Stomach smooth muscle (tissue), 2 donors: ENCODE measurements at regions not wholly inside any gene's neighbourhood (a gene's known extent, or its start where the extent isn't known, plus 50 kb on each side); places are given as distances from the start of the nearest gene placed in this dataset.
A peak's percentile ranks its signal among the peaks of the same experiment; 100 is the strongest.

Experiments used
- H3K27ac ChIP-seq: one replicate; pipeline ENCODE4 v1.7.0; 2013; ENCODE audit warnings: mild to moderate bottlenecking, low read length, inconsistent platforms
- H3K27me3 ChIP-seq, 2 donors: one replicate each; pipeline ENCODE4 v1.7.0; 2013; ENCODE audit warnings: low read length in 2 of 2; ENCODE audit not compliant: insufficient read depth in 2 of 2, control insufficient read depth in 1 of 2
- H3K36me3 ChIP-seq, 2 donors: one replicate each; pipeline ENCODE4 v1.7.0; 2013; ENCODE audit warnings: low read length in 2 of 2; ENCODE audit not compliant: control insufficient read depth in 2 of 2, insufficient read depth in 2 of 2
- H3K4me1 ChIP-seq: one replicate; pipeline ENCODE4 v1.7.0; 2013; ENCODE audit warnings: low read length; ENCODE audit not compliant: control insufficient read depth, insufficient read depth
- H3K4me3 ChIP-seq, 2 donors: one replicate each; pipeline ENCODE4 v1.7.0; 2013; ENCODE audit warnings: low read length in 2 of 2
- H3K9ac ChIP-seq, 2 donors: one replicate each; pipeline ENCODE4 v1.7.0; 2013; ENCODE audit warnings: low read length in 2 of 2, mild to moderate bottlenecking in 1 of 2
- H3K9me3 ChIP-seq, 2 donors: one replicate each; pipeline ENCODE4 v1.7.0; 2013; ENCODE audit warnings: low read length in 2 of 2; ENCODE audit not compliant: control insufficient read depth in 2 of 2
- donor health status: healthy.
- donor health status: Pancreatic carcinoma.

DNA sequence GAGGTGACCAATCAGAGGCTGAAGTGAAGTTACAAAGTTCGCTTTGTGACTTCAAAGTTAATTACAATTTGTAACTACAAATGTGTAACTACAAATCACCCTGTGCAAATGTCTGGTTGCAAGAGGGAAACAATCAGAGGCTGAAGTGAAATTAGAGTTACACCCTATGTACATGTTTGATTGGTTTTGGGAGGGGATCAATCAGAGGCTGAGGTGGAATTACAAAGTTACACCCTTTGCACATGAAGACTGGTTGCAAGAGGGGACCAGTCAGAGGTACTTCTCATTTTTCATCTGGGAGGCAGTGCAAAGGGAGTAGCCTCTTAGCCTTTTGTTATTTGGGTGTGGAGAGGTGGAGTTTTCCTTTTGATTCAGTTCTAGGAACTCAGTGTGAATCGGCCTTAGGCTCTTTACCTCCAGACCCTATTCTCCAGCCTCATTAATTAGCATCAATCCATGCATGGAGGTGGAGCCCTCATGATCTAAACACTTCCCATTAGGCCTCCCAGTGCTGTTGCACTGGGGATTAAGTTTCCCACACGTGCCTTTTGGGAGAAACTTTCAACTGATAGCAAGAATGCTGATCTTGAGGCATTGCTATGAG is 291.3 kb upstream of the MTNR1B start:
- Histone ChIP-seq H3K9ac (no peak overlapping the region), H3K36me3 (no peaks in the 10 kb centered on the region), H3K4me3 (no peak overlapping the region), H3K27me3 (no peaks in the 10 kb centered on the region), H3K9me3 (no peaks in the 10 kb centered on the region), H3K27ac (no peak overlapping the region), H3K4me1 (no peaks in the 10 kb centered on the region)

DNA sequence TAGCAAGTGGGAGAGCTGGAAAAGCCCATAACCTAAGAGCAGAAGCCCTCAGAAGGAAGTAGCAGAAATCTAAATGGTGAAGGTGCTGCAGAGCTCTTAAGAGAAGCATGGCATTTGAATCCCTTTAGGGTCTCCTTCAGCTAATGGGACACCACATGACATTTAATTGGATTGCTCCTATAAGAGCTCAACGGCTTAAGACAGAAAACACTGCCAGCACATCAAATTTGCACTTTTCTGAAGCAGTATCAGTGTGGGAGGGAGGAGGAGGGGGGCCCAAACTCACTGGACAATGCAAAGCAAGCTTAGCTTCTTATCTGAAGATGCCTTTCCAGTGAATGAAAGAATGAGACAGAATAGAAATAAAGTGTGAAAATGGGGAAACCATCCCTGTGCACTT is 287.9 kb upstream of the MTNR1B start:
- H3K27ac ChIP-seq, result no peak overlapping the region
- H3K4me3 ChIP-seq, result no peak overlapping the region
- no peaks in the 10 kb centered on the region for H3K27me3 ChIP-seq
- no peaks in the 10 kb centered on the region for H3K36me3 ChIP-seq
- H3K9me3 ChIP-seq, result no peaks in the 10 kb centered on the region
- no peak overlapping the region for H3K9ac ChIP-seq
- H3K4me1 ChIP-seq, result no peaks in the 10 kb centered on the region

DNA sequence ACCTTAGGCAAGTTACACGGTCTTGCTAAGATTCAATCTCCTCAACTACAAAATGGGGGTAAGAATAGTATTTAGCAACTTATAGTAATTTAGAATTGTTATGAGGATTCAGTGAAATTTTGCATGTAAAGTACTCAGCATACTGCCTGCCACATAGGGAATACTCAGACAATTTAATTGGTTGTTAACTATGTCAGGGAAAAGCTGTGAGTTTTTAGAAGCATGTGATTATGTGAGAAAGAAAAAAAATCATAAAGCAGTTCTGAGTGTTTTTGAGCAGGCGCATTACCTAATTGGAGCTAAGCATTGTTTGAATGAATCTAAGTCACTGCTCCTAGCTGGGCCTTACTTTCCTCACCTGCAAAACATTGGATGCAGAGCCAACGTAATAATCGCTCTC is 287.3 kb upstream of the MTNR1B start:
- H3K27me3 ChIP-seq, result no peaks in the 10 kb centered on the region

DNA sequence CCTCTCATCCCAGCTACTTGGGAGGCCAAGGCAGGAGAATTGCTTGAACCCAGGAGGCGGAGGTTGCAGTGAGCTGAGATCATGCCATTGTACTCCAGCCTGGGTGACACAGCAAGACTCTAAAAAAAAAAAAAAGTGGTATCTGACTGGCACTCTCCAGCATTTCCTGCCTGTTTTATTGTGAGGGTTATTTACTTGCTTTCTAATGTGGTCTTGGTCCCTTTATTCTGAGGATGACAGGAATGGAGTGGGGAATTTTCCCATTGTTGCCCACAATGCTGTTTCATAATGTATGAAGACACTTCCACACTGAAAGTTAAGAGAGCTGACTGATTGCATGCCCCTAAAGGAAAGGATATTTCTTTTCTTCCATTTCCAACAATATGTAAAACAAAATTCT is 286.5 kb upstream of the MTNR1B start:
- no peaks in the 10 kb centered on the region for H3K4me1 ChIP-seq
- no peak overlapping the region for H3K9ac ChIP-seq
- no peak overlapping the region for H3K4me3 ChIP-seq
- no peaks in the 10 kb centered on the region for H3K27me3 ChIP-seq
- no peak overlapping the region for H3K27ac ChIP-seq
- H3K9me3 ChIP-seq, result no peaks in the 10 kb centered on the region
- no peaks in the 10 kb centered on the region for H3K36me3 ChIP-seq

More for the DNA sequence above, 287.3 kb upstream of the MTNR1B start:
- Histone ChIP-seq H3K4me1 (no peaks in the 10 kb centered on the region), H3K9ac (no peak overlapping the region), H3K4me3 (no peak overlapping the region), H3K27ac (no peak overlapping the region), H3K36me3 (no peaks in the 10 kb centered on the region), H3K9me3 (no peaks in the 10 kb centered on the region)

DNA sequence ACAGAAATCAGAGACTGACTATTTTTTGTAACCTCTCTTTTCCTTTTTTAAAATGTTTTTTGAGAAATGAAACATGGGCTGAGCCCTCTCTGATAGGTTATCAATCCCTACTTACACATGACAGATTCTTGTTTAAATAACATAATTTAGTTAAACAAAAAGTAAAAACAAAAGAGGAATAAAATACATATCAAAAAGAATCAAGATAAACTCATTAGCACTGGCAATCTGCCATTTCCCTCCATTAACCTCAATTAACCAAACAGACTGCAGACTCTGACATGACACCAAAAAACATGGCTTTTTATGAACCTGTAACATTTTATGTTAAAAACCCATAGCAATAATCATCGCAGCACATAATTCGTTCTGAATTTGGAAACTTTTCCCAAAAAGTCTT is 284.4 kb upstream of the MTNR1B start:
- H3K4me3 ChIP-seq, result no peak overlapping the region
- no peaks in the 10 kb centered on the region for H3K9me3 ChIP-seq
- no peaks in the 10 kb centered on the region for H3K36me3 ChIP-seq
- no peaks in the 10 kb centered on the region for H3K27me3 ChIP-seq
- no peaks in the 10 kb centered on the region for H3K4me1 ChIP-seq
- H3K27ac ChIP-seq, result no peak overlapping the region
- no peak overlapping the region for H3K9ac ChIP-seq

DNA sequence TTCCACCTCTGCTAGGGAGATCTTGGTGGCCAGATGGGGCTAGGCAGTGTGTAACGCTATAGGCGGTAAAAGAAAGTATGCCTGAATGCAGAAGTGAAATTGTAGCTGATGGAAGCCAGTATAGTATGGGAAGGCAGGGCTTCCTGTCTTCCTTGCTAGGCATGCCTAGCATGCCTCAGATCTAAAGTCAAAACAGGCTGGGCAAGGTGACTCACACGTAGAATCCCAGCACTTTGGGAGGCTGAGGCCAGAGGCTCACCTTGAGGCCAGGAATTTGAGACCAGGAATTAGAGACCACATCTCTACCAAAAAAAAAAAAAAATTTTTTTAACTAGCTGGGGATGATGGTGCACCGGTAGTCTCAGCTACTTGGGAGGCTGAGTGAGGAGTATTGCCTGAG is 281.7 kb upstream of the MTNR1B start:
- no peak overlapping the region for H3K27ac ChIP-seq
- H3K36me3 ChIP-seq, result no peaks in the 10 kb centered on the region
- no peaks in the 10 kb centered on the region for H3K4me1 ChIP-seq
- H3K9ac ChIP-seq, result no peak overlapping the region
- no peaks in the 10 kb centered on the region for H3K9me3 ChIP-seq
- H3K4me3 ChIP-seq, result no peak overlapping the region
- no peaks in the 10 kb centered on the region for H3K27me3 ChIP-seq

DNA sequence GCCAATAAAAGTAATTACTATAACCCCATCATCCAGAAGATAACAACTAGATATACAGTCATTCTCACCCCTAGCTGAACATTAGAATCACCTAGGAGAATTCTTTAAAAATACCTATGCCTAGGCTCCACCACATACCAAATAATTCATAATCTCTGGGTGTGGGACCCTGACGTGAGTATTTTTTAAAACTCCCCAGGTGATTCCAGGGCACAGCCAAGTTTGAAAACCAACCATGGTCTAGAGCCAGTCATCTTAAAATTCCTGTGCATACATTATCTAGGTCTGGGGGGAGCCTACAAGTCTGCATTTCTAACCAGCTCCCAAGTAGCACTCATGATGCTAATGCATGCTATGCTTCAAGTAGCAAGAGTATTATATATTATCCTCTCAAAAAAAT is 281.0 kb upstream of the MTNR1B start:
- H3K9me3 ChIP-seq, result no peaks in the 10 kb centered on the region
- H3K27ac ChIP-seq, result no peak overlapping the region
- H3K36me3 ChIP-seq, result no peaks in the 10 kb centered on the region
- no peaks in the 10 kb centered on the region for H3K4me1 ChIP-seq
- no peak overlapping the region for H3K9ac ChIP-seq
- H3K27me3 ChIP-seq, result no peaks in the 10 kb centered on the region
- H3K4me3 ChIP-seq, result no peak overlapping the region

DNA sequence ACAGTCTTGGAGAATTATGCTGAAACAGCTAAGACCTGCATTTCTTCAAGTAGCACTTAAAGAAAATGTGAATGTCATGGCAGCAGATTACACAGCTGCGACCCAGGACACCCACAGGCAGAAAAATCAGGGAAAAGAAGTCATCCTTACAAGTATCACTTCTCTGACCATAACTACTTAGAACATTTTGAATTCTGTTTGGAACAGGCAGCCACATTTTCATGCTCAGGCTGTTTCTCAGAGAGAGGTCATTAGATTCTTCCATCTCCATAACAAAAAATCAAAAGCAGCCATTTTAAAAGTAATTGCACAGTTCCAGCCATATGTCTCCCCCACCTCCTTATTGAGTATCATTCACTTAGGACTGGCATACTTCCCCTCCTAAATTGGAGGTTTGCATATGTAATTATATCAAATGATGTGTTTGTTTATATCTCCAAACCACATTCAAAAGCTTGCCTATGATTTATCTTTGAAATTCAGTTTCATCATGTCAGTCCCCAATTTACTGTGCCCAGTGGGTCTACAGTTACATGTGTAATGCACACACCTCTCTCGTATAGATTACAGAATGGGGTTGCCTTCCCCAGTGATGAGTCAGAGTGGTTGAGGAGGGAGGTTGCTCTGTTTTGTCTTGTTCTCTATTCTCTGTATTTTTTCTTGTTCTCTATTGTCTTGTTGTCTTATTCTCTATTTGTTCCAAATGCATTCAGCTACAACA is 276.5 kb upstream of the MTNR1B start:
- H3K4me3 ChIP-seq, result no peak overlapping the region
- no peaks in the 10 kb centered on the region for H3K9me3 ChIP-seq
- no peak overlapping the region for H3K27ac ChIP-seq
- H3K9ac ChIP-seq, result no peak overlapping the region
- H3K36me3 ChIP-seq, result no peaks in the 10 kb centered on the region
- no peaks in the 10 kb centered on the region for H3K27me3 ChIP-seq
- H3K4me1 ChIP-seq, result no peaks in the 10 kb centered on the region

DNA sequence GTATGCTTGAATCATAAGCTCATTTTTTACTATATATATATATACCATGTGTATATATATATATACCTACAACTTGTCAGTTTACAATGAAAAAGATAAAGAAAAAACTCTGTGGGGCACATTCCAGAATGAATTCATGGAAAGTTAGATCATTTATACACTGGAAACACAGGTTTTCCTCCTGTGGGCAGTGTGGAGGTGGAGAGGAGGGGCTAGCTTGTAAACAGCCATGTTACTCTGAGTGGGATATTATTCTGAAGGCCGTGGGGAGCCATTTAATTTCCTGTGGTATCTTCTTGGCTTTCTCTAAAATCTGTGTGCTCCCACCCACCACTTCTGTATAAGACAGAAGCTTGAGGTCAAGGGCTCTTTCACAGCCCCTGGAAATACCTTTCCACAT is 273.4 kb upstream of the MTNR1B start:
- Histone ChIP-seq H3K4me1 (no peaks in the 10 kb centered on the region), H3K9ac (no peak overlapping the region), H3K9me3 (no peaks in the 10 kb centered on the region), H3K27me3 (no peaks in the 10 kb centered on the region), H3K4me3 (no peak overlapping the region), H3K36me3 (no peaks in the 10 kb centered on the region), H3K27ac (no peak overlapping the region)

DNA sequence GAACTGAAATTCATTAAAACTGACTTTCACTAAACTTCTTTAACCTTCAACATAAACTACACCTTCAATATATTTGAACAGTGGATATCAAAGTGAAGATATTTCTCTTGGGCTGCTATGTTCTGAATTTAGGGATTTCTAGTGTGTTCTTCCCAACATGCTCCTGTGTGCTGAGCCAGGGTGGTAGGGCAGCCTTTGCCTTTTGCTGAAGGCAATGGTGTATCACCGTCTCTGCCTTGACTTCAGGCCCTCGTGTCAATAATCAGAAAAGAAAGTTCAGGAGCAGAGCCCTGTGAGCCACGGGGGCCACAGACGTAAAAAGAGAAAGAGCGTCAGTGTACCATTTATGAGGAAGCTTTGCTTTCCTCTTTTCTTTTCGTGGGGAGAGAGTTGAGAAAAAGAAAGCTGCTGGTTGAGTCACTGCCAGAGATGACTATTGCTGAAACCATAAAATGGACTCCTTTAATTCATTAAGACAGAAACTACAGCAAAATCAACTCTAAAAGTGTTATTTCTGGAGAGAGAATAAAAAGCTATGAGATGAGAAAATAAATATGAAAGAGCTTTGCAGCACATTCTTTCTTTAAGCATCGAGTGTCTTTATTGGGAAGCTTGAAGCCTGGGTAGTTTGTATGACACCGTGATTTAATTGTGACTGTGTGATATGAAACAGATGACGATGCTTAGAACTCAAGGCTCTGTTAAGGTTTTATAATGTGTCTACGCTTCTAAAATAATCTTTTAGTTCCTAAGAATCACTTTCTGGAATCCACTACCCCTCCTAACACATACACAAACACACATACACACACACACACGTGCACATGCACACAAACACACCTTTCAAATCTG is 271.8 kb upstream of the MTNR1B start:
- Histone ChIP-seq H3K4me3 (peak overlapping the region; percentile 53 to 63), H3K4me1 (no peaks in the 10 kb centered on the region), H3K9ac (peak overlapping the region; percentile 36 to 47)

DNA sequence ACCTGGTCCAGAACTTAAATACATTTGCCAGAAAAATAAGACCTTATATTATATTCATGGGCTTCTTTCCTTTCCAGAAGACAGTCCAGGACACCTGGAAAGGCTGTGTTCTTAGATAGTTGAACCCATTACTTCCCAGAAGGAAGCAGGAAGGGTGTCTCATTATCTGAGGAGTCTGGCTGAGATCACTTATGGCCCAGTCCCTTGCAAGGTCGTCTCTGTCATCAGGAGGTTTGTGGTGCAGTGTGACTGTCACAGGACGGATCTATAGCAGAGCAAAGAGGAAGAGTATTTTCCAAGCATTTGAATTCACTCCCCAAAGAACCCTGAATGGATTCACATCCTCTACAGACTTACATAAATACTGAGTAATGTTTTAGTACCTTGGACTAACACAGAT is 270.7 kb upstream of the MTNR1B start:
- no peak overlapping the region for H3K4me3 ChIP-seq
- H3K9me3 ChIP-seq, result no peaks in the 10 kb centered on the region
- H3K4me1 ChIP-seq, result no peaks in the 10 kb centered on the region
- no peak overlapping the region for H3K9ac ChIP-seq
- H3K27ac ChIP-seq, result no peak overlapping the region
- no peaks in the 10 kb centered on the region for H3K36me3 ChIP-seq
- no peaks in the 10 kb centered on the region for H3K27me3 ChIP-seq

More for the DNA sequence above, 271.8 kb upstream of the MTNR1B start:
- Histone ChIP-seq H3K9me3 (no peaks in the 10 kb centered on the region), H3K27me3 (no peaks in the 10 kb centered on the region), H3K27ac (peak overlapping the region; percentile 42), H3K36me3 (no peaks in the 10 kb centered on the region)
